Activated CD4-positive, alpha-beta T cell treated with anti-CD3 and anti-CD28 coated beads, Interleukin-2, Interleukin-4, amounts not matched to agents 100 ng/mL and 50 ng/mL, durations not matched to agents 16 hours and 8 hours (primary cell): ENCODE measurements at regions not wholly inside any gene's neighbourhood (a gene's known extent, or its start where the extent isn't known, plus 50 kb on each side); places are given as distances from the start of the nearest gene placed in this dataset.
"Not testable (repeated sequence)": the region's sequence is repeated elsewhere in the genome, so short reads cannot be mapped to it uniquely, and the experiment has no call there.

Experiments used
- DNase-seq: peaks from one replicate; pipeline ENCODE4 v3.0.0-alpha.2; 2020; ENCODE audit warnings: low spot score

DNA sequence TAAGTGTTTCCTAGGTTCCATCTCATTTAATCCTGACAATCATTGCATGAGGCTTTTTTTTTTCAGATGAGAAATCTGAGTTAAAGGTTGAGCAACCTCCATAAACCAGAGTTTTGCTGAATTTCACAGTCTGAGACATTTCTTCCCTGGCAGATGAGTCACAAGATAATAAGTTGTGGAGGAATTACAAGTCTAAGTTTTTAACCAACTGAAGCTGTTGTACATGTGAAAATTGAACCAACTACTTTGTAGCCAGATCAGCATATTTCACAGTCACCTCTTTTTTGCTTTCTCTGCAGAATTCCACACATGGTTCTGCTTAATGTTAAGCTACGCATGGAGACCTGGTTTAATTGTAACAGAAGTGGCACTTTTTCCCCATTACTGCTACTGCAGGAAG lies 765.6 kb downstream of the CDH11 start:
- no peak for DNase-seq

DNA sequence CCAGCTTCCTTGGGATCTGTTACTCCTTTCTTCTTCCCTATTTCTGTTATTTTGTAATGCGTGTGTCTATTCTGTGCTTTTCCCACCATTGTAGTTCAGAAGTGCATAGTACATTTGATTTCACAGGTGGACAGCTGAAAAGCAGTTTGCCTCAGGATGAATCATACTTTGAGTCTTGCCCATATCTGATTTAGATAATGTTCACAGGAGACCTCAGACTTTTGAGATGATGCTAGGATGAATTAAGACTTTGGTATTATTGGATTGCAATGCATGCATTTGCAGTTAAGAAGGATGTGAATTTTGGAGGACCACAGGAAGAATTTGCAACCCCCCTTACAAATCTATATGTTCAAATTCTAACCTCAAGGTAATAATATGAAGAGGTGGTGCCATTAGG lies 769.6 kb downstream of the CDH11 start:
- no peak for DNase-seq

DNA sequence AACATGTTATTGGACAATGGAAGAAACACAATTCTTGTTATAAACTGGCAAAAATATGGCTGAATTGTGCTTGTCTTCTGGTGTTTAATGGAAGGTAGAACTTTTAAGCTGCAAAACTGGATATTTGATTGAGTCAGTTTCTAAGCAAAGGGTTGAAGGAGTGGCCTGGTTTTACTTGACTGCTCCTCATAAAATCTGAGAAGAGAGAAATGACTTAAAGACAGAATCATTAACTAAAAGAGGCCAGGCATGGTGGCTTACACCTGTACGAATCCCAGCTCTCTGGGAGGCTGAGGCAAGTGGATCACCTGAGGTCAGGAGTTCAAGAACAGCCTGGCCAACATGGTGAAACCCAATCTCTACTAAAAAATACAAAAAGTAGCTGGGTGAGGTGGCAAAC lies 770.7 kb downstream of the CDH11 start:
- DNase-seq: no peak

DNA sequence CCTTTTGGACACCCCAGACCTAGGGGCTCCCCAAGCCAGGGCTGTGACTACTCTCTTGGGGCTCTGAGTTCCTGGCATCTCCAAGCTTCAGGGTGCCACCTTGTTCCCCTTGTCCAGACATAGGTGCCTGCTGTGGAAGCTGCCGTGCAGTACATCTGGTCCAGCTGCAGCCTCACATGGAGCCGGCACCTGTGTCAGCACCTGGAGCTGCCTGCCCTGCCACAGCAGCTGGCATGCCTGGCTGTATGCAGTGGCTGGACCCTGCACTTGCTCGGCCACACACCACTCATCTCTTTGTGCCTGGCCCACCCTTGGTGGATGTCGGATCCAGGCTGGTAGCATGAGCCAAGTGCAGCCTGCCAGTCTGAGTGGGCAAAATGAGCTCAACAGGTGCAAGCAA lies 775.8 kb downstream of the CDH11 start:
- DNase-seq: no peak

DNA sequence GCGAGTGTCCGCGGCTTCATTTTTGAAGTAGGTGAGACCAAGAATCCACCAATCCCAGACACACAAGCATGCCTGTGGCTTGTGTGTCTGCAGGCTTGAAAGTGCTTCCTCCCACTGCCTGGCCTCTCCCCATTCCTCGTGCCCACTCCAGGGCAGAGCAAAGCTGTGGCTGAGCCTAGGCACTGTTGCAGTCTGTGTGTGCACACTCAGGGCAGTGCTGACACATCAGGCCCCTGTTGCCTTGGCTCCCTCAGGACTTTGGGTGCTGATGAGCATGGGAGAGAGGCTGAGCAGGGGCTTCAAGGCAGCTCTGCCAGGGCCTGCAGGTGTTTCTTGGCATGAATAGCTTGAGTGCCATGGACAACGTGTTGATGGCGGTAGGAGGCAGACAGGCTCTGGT lies 776.7 kb downstream of the CDH11 start:
- DNase-seq: no peak

DNA sequence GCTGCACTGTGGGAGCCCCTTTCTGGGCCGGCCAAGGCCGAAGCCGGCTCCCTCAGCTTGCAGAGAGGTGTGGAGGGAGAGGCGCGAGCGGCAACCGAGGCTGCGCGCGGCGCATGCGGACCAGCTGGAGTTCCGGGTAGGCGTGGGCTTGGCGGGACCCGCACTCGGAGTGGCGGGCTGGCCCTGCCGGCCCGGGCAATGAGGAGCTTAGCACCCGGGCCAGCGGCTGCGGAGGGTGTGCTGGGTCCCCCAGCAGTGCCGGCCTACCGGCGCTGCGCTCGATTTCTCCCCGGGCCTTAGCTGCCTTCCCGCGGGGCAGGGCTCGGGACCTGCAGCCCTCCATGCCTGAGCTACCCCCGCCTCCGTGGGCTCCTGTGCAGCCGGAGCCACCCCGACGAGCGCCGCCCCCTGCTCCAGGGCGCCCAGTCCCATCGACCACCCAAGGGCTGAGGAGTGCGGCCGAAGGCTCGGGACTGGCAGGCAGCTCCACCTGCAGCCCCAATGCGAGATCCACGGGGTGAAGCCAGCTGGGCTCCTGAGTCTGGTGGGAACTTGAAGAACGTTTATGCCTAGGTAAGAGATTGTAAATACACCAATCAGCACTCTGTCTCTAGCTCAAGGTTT lies 777.9 kb downstream of the CDH11 start:
- not testable (repeated sequence) for DNase-seq

DNA sequence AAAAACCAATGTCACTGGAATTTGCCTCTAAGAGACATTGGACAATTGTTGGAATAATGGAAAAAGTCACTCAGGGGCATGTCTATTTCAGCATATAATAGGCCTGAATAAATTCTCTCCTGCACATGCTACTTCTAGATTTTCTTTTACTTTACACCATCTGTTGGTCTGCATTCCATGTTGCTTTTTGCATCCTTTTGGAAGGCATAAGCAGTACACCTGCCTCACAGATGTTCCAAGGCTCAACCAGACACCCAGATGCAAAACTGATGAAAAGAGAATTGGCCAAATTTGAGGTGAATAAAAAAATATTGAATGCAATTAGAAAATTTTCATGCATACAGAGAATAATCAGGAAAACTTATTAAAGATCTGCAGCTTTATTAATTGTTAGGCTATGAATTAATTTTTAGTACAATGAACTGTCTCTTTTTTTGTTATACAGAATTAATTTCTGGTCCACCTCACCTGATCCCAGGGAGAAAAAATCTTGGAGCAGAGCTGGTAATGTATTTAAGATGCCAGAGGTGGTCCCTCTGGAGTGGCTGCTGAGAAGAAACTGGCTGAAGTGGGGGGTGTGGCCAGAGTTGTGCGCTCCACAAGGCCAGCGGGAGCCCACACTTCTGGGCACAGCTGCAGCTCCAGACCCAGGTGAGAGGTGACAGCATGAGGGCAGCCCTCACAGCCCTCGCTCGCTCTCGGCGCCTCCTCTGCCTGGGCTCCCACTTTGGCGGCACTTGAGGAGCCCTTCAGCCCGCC lies 778.6 kb downstream of the CDH11 start:
- no peak for DNase-seq

DNA sequence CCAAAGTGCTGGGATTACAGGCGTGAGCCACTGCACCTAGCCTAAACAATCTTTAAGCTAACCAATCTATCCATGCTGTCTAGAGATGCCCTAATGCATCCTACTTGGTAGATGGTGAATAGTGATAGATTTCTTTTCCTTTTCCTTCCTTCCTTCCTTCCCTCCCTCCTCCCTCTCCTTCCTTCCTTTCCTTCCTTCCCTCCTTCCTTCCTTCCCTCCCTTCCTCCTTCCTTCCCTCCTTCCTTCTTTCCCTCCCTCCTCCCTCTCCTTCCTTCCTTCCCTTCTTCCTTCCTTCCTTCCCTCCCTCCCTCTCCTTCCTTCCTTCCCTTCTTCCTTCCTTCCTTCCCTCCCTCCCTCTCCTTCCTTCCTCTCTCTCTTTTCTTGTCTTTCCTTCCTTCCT lies 780.5 kb downstream of the CDH11 start:
- DNase-seq: not testable (repeated sequence)

DNA sequence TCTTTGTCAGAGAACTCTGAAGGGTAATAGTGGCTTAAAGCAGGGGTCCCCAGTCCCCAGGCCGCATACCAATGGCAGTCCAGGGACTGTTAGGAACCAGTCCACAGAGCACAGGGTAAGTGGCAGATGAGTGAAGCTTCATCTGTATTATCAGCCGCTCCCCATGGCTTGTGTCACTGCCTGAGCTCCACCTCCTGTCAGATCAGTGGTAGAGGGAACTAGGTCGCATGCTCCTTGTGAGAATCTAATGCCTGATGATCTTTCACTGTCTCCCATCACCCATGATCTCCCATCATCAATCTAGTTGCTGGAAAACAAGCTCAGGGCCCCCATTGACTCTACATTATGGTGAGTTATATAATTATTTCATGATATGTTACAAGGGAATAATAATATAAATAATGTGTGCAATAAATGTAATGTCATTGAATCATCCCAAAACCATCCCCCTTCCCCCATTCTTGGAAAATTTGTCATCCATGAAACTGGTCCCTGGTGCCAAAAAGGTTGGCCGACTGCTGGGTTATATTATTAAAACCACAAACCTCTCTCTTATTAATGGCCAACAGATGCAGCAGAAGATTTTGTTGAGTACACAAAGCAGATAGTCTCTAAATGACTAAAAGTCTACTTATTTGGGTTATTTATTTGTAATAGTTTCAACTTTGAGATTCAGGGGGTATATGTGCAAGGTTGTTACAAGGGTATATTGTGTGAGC lies 782.7 kb downstream of the CDH11 start:
- DNase-seq: no peak

DNA sequence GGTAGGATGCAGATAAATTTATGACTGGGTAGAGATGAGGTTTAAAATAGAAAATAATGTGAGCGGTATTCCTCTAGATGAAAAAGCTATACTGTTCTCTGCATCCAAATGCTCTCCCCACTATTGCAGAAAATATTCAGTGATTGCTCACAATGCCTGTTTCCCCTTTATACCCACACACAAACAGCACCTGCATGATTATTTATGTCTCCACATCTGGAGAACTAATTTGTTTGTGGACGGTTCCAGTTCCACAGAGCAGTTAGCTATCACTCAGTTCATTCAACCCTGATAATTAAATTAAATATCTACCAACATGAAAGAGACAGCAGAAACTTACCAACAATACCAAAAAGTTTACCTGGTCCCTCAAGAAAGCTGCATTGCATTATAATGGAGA lies 800.0 kb downstream of the CDH11 start:
- DNase-seq: no peak

DNA sequence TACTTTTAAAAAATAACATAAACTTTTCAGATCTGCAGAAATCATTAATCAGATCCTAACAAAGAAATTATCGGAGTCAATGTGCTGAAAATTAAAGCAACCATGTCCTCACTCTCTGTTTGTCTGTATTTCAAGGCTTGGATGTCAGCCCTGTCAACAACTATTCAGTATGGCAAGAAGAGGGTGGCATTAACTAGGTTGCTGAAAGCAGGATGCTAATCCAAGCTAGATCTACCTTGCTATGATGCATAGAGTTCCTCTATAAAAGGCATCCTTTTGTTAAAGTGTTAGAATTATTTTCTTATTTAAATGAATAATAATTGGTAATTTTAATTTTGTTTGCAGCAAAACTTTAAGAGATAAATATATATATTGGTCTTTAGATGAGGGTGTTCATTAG lies 800.8 kb downstream of the CDH11 start:
- no peak for DNase-seq

DNA sequence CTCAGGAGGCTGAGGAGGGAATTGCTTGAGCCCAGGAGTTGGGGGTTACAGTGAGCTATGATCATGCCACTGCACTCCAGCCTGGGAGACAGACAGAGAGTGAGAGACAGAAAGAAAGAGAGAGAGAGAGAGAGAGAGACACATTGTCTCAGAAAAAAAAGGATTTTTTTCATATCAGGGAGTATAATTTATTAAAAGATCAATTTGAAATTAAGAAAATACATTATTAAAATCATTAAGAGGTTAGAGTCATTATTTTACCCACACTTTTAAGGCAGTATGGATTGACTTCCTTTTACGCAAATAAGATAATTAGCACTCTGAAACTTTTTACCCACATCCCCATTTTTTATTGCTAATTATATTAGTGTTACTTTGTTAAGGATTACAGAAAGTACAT lies 804.3 kb downstream of the CDH11 start:
- DNase-seq: no peak

DNA sequence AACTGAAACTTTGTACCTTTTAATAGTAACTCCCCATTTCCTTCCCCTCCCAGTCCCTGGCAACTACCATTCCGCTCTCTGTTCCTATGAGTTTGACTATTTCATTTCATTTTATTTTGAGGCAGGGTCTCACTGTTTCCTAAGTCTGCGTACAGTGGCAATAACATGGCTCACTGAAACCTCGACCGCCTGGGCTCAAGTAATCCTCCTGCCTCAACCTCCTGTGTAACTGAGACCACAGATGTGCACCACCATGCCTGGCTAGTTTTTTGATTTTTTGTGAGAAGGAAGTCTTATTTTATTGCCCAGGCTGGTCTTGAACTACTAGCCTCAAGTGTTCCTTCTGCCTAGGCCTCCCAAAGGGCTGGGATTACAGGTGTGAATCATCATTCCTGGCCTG lies 808.1 kb downstream of the CDH11 start:
- DNase-seq: no peak

DNA sequence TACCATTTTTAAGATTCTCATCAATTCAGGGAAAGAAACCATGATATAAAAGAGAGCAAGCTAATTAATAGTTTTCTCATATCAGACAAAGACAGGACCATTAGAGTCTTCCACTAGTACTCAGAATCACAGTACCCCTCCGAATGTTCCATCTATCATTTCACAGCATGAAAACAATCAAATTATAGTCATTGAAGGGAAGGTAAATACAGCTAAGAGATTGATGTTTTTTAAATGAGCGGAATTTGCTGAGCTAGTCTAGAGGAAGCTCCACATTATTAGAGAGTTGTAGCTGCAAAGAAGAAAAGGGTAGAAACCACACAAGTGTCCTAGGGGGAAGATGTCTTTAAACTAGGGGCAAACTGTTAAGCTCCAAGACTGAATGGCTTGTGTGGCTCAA lies 808.9 kb downstream of the CDH11 start:
- DNase-seq: no peak

DNA sequence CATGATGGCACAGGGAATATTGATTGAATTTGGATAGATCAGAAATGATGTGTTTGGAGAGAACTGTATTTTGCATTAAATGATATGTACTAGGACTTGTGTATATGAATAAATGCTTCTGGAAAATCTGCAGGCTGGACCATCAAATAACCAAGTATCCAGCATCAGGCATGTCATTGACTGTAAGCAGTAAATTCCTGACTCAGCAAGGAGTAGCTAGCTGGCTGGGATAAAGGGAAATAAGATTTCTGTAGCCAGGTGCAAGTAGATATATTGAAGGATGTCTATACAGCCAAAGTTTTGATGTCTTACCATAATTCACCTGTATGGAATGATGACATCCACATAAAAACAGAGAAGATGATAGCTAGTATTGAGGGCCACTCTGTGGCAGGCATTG lies 809.6 kb downstream of the CDH11 start:
- DNase-seq: no peak

DNA sequence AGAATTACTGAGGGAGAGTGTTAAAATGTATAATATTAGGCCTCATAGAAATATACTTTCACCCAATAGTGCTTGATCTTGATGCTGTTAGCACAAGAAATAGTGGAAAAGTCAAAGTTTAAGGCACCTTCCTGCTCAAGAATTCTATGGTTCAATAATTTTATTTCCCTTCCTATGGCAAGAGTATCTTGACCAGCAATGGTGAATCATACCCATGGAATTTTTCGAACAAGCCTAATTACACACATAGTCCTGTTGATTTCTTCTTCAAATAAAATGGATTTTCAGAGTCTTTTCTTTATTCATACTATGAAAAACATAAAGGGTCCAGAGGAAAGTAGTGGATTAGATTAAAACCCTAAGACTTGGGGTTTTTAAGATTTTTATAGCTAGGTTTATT lies 810.6 kb downstream of the CDH11 start:
- no peak for DNase-seq

DNA sequence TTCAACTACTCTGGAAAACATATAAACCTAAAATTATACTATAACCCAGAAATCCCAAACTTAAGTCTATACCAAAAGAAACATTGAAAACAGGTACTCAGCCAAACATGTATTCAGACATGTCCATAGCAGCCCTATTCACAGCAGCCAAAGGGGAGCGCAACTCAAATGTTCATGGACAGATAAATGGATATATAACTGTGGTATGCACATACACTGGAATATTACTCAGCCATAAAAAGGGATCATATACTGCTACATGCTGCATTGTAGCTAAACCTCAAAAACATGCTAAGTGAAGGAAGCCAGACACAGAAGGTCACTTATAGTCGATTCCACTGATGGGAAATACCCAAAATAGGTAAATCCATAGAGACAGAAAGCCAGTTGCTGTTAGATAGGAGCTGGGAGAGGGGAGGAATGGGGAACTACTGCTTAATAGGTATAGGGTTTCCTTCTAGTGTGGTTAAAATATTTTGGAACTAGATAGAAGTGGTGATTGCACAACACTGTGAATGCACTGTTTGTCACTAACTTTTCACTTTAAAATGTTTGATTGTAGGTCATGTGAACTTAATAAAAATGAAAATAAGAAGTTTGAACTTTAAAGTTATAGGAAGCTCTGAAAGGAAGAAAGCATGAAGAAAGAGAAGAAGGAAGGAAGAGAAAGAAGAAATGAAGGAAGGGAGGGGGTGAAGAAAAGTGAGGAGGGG lies 812.3 kb downstream of the CDH11 start:
- no peak for DNase-seq

DNA sequence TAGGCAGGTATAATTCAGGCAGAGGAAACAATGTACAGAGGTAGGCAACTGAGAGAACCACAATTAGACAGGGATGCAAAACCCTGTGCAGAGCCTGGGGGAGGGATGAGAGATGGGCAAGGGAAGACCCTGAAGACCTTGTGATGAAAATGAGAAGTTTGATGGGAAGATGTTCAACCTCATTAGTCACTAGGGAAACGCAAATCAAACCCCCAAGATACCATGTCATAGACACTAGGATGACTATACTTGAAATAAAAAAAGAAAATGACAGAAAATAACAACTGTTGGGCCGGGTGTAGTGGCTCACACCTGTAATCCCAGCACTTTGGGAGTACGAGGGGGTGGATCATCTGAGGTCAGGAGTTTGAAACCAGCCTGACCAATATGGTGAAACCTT lies 813.1 kb downstream of the CDH11 start:
- no peak for DNase-seq

DNA sequence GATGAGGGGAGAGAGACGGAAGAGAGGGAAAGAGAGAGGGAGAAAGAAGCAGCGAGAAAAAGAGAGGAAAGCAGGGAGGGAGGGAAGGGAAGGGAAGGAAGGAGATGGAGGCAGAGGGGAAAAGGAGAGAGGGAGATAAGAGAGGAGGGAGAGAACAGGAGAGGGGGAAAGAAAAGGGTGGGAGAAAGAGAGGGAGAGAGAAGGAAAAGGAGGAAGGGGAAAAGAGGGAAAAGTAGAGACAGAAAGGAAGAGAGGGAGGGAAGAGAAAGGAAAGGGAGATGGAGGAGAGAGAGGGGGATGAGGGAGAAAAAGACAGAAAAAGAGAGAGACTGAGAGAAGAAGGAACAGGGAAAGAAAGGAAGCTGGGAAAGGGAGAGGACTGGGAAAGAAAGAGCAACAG lies 814.4 kb downstream of the CDH11 start:
- DNase-seq: no peak

DNA sequence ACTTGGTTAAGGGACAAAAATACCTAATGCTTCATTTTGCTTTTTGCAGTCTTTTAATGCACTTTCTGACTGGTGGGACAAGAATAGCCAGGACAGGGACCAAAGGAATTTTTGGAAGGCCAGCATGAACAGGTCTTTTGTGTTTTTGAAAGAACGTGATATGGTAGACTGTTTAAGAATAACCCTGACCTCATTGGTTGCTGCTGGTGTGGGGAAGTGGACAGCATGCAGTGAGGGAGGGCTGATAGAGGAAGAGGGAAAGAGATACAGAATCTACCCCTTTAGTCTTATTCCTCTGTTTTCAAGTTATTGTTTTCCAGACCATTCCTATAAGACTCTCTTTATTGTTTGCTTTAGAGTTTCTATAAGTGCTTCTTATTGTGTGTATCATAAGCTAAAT lies 816.2 kb downstream of the CDH11 start:
- DNase-seq: no peak

DNA sequence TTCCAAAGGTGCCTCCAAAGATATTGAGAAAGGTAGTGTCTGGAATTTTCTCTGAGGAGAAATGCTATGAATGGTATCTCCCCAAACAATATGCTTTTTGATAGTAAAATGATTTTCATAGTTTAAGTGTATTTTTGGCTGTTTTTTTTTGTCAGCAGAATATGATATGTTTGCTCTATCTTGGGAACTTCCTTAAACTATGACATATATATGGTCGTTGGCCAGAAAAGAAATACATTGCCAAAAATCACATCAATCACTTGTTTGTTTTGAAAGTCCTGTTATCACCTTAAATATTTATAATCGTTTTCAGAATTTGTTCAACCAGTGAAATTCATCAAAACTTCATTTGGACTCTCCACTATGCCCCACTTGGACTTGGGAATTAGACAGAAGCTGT lies 816.9 kb downstream of the CDH11 start:
- DNase-seq: no peak

DNA sequence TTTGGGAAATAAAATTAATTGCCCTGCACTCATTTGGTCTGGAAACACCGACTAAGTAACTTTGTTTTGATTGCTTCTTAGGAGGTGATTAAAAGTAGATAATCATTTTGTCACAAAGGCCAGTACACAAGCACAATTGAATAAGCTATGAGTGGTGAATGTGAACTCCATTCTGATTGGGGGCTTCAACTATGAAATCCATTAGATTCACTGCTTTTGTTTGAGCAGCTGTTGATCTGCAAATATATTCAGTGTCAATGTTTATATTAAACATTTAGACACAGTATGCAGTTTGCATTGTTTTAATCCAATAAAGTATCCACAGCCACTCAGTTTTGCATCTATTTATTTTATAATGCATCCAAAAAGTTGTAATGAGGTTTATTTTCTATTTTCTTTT lies 817.5 kb downstream of the CDH11 start:
- DNase-seq: no peak
